Thoracic aorta (tissue), 2 donors: ENCODE measurements at regions not wholly inside any gene's neighbourhood (a gene's known extent, or its start where the extent isn't known, plus 50 kb on each side); places are given as distances from the start of the nearest gene placed in this dataset.

Source experiments
- ATAC-seq: fragments of 150-250 bp; one replicate; pipeline ENCODE4 v1.8.0; 2017; ENCODE audit warnings: low read depth; ENCODE audit not compliant: insufficient number of reproducible peaks, low FRiP score
- DNase-seq: peaks from one replicate; pipeline ENCODE4 v3.0.0-alpha.2; 2020; ENCODE audit warnings: low spot score
- H3K27ac ChIP-seq, 2 donors: fragments of 200-600 bp; sonication (generic); 1 replicate in 1 of 2; 2 replicates in 1 of 2; pipeline ENCODE4 v1.5.1; 2016; ENCODE audit warnings: mild to moderate bottlenecking in 2 of 2, moderate library complexity in 2 of 2
- H3K27me3 ChIP-seq: fragments of 200-600 bp; sonication (generic); replicated peaks from 2 replicates; pipeline ENCODE4 v1.6.0; 2016; ENCODE audit warnings: mild to moderate bottlenecking; ENCODE audit not compliant: insufficient read depth
- H3K36me3 ChIP-seq: fragments of 200-600 bp; sonication (generic); one replicate; pipeline ENCODE4 v1.5.1; 2016
- H3K4me1 ChIP-seq, 2 donors: fragments of 200-600 bp; sonication (generic); 1 replicate in 1 of 2; 2 replicates in 1 of 2; pipeline versions ENCODE4 v1.5.1 to v1.6.0; 2016; ENCODE audit warnings: low read depth in 2 of 2, mild to moderate bottlenecking in 1 of 2; ENCODE audit not compliant: control insufficient read depth in 1 of 2
- H3K4me3 ChIP-seq: fragments of 200-600 bp; sonication (generic); 2 replicates; pipeline ENCODE4 v1.5.1; 2016; ENCODE audit warnings: mild to moderate bottlenecking
- H3K9me3 ChIP-seq: fragments of 200-600 bp; sonication (generic); 2 replicates; pipeline ENCODE4 v1.5.1; 2016
- TF ChIP-seq, protein P1 (sequence below): fragments of 200-600 bp; sonication (generic); IDR thresholded peaks from one replicate; pipeline ENCODE4 v1.5.1; 2019; ENCODE audit warnings: antibody characterized with exemption

- DNase-seq (no peak), ATAC-seq (no peak)
- TF ChIP-seq, protein P1, sequence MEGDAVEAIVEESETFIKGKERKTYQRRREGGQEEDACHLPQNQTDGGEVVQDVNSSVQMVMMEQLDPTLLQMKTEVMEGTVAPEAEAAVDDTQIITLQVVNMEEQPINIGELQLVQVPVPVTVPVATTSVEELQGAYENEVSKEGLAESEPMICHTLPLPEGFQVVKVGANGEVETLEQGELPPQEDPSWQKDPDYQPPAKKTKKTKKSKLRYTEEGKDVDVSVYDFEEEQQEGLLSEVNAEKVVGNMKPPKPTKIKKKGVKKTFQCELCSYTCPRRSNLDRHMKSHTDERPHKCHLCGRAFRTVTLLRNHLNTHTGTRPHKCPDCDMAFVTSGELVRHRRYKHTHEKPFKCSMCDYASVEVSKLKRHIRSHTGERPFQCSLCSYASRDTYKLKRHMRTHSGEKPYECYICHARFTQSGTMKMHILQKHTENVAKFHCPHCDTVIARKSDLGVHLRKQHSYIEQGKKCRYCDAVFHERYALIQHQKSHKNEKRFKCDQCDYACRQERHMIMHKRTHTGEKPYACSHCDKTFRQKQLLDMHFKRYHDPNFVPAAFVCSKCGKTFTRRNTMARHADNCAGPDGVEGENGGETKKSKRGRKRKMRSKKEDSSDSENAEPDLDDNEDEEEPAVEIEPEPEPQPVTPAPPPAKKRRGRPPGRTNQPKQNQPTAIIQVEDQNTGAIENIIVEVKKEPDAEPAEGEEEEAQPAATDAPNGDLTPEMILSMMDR = no peak
- Histone ChIP-seq H3K27ac (no peak overlapping the region), H3K9me3 (no peaks in the 10 kb centered on the region), H3K4me3 (no peak overlapping the region), H3K36me3 (no peaks in the 10 kb centered on the region), H3K4me1 (peaks cover 15 to 18% of the 10 kb centered on the region in 2 donors), H3K27me3 (no peaks in the 10 kb centered on the region)
These were observed 137.5 kb downstream of the FAM76B start for GRCh38 chr11:95652002-95652472.

GRCh38 chr11:95650276-95650675 lies 139.3 kb downstream of the FAM76B start:
- no peaks in the 10 kb centered on the region for H3K36me3 ChIP-seq
- TF ChIP-seq, protein P1 = no peak
- H3K9me3 ChIP-seq = no peaks in the 10 kb centered on the region
- ATAC-seq (no peak), DNase-seq (no peak)
- no peak overlapping the region for H3K27ac ChIP-seq
- peaks cover 32 to 33% of the 10 kb centered on the region in 2 donors for H3K4me1 ChIP-seq
- H3K27me3 ChIP-seq = no peaks in the 10 kb centered on the region
- H3K4me3 ChIP-seq = no peak overlapping the region

- peak overlapping the region; percentile 36 for H3K4me3 ChIP-seq
These were observed 141.7 kb downstream of the FAM76B start for GRCh38 chr11:95647871-95648270.

GRCh38 chr11:95647355-95647754 lies 142.2 kb downstream of the FAM76B start:
- peak overlapping the region; percentile 36 for H3K4me3 ChIP-seq
- ATAC-seq = peak; percentile 94
- H3K4me1 ChIP-seq = peaks cover 32 to 38% of the 10 kb centered on the region in 2 donors

More at GRCh38 chr11:95647871-95648270, 141.7 kb downstream of the FAM76B start:
- ATAC-seq (no peak), DNase-seq (no peak)
- Histone ChIP-seq H3K27ac (peak overlapping the region; percentile 80 to 90), H3K9me3 (no peaks in the 10 kb centered on the region), H3K36me3 (no peaks in the 10 kb centered on the region), H3K27me3 (no peaks in the 10 kb centered on the region), H3K4me1 (peaks cover 32 to 37% of the 10 kb centered on the region in 2 donors)
- TF ChIP-seq, protein P1 = no peak

DNA sequence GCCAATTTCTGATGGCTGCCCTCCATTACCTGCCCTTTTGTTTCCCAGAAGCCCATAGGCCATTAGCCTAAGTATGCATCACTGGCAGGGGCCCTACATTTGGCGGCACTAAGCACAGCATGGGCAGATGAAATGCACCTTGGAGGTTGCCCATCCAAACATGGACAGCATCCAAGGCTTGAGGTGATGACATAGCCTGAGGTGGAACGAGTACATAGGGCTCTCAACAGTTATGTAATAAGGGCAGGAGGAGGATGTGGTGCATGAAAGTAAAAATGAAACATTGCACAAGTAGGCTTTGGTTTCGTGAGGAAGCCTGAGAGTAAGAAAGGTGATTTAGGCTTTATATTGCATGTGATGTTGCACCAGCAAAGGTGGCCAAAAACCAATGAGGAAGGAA lies 148.1 kb downstream of the FAM76B start:
- Histone ChIP-seq H3K27me3 (no peaks in the 10 kb centered on the region), H3K9me3 (no peaks in the 10 kb centered on the region), H3K4me1 (peaks cover 8 to 36% of the 10 kb centered on the region in 2 donors), H3K27ac (peak overlapping the region; percentile 31 to 48), H3K36me3 (no peaks in the 10 kb centered on the region), H3K4me3 (no peak overlapping the region)
- TF ChIP-seq, protein P1 = no peak
- DNase-seq (peak; percentile 21), ATAC-seq (no peak)

More at GRCh38 chr11:95647355-95647754, 142.2 kb downstream of the FAM76B start:
- DNase-seq = no peak
- Histone ChIP-seq H3K9me3 (no peaks in the 10 kb centered on the region), H3K27ac (peak overlapping the region; percentile 84 to 90), H3K27me3 (no peaks in the 10 kb centered on the region), H3K36me3 (no peaks in the 10 kb centered on the region)
- TF ChIP-seq, protein P1 = no peak
